IMR-90 (cell line): ENCODE measurements at regions not wholly inside any gene's neighbourhood (a gene's known extent, or its start where the extent isn't known, plus 50 kb on each side); places are given as distances from the start of the nearest gene placed in this dataset.

Experiments used
- ATAC-seq: fragments of 200-7000 bp; cut with Tn5 transposase; 2 replicates; pipeline ENCODE4 v1.9.1; 2020; ENCODE audit warnings: low read depth, mild to moderate bottlenecking, moderate library complexity
- BruUV-seq: library from RNA; stranded (reverse); fragments of 400-500 nt; replicated peaks from 2 replicates; lab custom pipeline; 2021; lab: Mats Ljungman, UMichigan
- CTCF ChIA-PET: fragments of 300-600 bp; formaldehyde crosslinking; extraction: SDS; loops from one replicate; lab custom pipeline; 2021; ENCODE audit warnings: antibody characterized with exemption; lab: Yijun Ruan, JAX
- POLR2A ChIA-PET: fragments of 300-600 bp; sonication (Branson Sonifier 250); formaldehyde crosslinking; loops from one replicate; lab custom pipeline; 2022; ENCODE audit warnings: antibody characterized with exemption; ENCODE audit not compliant: unreplicated experiment; lab: Charles Lee
- DNase-seq: peaks from one replicate; pipeline ENCODE4 v3.0.0; 2013
- H2AFZ ChIP-seq: replicated peaks from 2 replicates; pipeline ENCODE3; 2013; ENCODE audit warnings: low read length, mild to moderate bottlenecking; ENCODE audit not compliant: poor library complexity
- H2AK5ac ChIP-seq: 2 replicates; pipeline ENCODE4 v1.6.1; 2013; ENCODE audit warnings: low read depth, low read length, inconsistent platforms
- H2AK9ac ChIP-seq: replicated peaks from 2 replicates; pipeline ENCODE3; 2013; ENCODE audit warnings: mild to moderate bottlenecking, low read depth, low read length, moderate library complexity; ENCODE audit not compliant: poor library complexity
- H2BK120ac ChIP-seq: 2 replicates; pipeline ENCODE4 v1.6.1; 2013; ENCODE audit warnings: low read depth, low read length, inconsistent platforms
- H2BK15ac ChIP-seq: 3 replicates; pipeline ENCODE4 v1.6.1; 2013; ENCODE audit warnings: low read depth, low read length, inconsistent platforms
- H2BK20ac ChIP-seq: 2 replicates; pipeline ENCODE4 v1.6.1; 2013; ENCODE audit warnings: low read depth, mild to moderate bottlenecking, inconsistent platforms, low read length, moderate library complexity
- H2BK5ac ChIP-seq: 2 replicates; pipeline ENCODE4 v1.6.1; 2013; ENCODE audit warnings: mild to moderate bottlenecking, low read depth, low read length, inconsistent platforms; ENCODE audit not compliant: poor library complexity, severe bottlenecking
- H3K14ac ChIP-seq: replicated peaks from 2 replicates; pipeline ENCODE4 v1.6.1; 2013; ENCODE audit warnings: low read depth, low read length, inconsistent platforms
- H3K18ac ChIP-seq: 2 replicates; pipeline ENCODE4 v1.6.1; 2013; ENCODE audit warnings: low read depth, low read length, control low read depth
- H3K23ac ChIP-seq: 2 replicates; pipeline ENCODE4 v1.6.1; 2013; ENCODE audit warnings: low read depth, low read length, inconsistent platforms
- H3K27ac ChIP-seq: 2 replicates; pipeline ENCODE4 v1.5.1; 2013; ENCODE audit warnings: mild to moderate bottlenecking, control low read depth, low read length; ENCODE audit not compliant: insufficient read depth
- H3K27me3 ChIP-seq: 2 replicates; pipeline ENCODE4 v1.6.1; 2013; ENCODE audit warnings: low read length; ENCODE audit not compliant: control insufficient read depth, insufficient read depth
- H3K36me3 ChIP-seq: 2 replicates; pipeline ENCODE4 v1.6.1; 2013; ENCODE audit warnings: low read length, mixed read lengths; ENCODE audit not compliant: control insufficient read depth, insufficient read depth
- H3K4ac ChIP-seq: 2 replicates; pipeline ENCODE4 v1.6.1; 2013; ENCODE audit warnings: low read depth, low read length, inconsistent platforms
- H3K4me1 ChIP-seq: 2 replicates; pipeline ENCODE4 v1.6.1; 2013; ENCODE audit warnings: low read length, mixed read lengths; ENCODE audit not compliant: control insufficient read depth, insufficient read depth
- H3K4me2 ChIP-seq: 2 replicates; pipeline ENCODE4 v1.6.1; 2013; ENCODE audit warnings: low read depth, mild to moderate bottlenecking, control low read depth, low read length, moderate library complexity
- H3K4me3 ChIP-seq: 2 replicates; pipeline ENCODE4 v1.5.1; 2013; ENCODE audit warnings: low read depth, mild to moderate bottlenecking, control low read depth, low read length, moderate library complexity; ENCODE audit not compliant: insufficient read depth
- H3K56ac ChIP-seq: 2 replicates; pipeline ENCODE4 v1.6.1; 2013; ENCODE audit warnings: low read length, inconsistent platforms; ENCODE audit not compliant: insufficient read depth; ENCODE audit errors: extremely low read depth
- H3K79me1 ChIP-seq, 2 experiments: 2 replicates each; pipeline ENCODE4 v1.6.1; 2013; ENCODE audit warnings: low read length in 2 of 2, inconsistent platforms in 1 of 2, low read depth in 1 of 2
- H3K9ac ChIP-seq: 2 replicates; pipeline ENCODE4 v1.6.1; 2013; ENCODE audit warnings: low read depth, low read length, control low read depth
- H3K9me1 ChIP-seq: 2 replicates; pipeline ENCODE4 v1.6.1; 2013; ENCODE audit warnings: low read length, inconsistent platforms; ENCODE audit not compliant: insufficient read depth
- H3K9me3 ChIP-seq: 2 replicates; pipeline ENCODE4 v1.6.1; 2013; ENCODE audit warnings: low read length; ENCODE audit not compliant: control insufficient read depth, insufficient read depth
- H4K20me1 ChIP-seq: 2 replicates; pipeline ENCODE4 v1.6.1; 2013; ENCODE audit warnings: low read length, inconsistent platforms; ENCODE audit not compliant: insufficient read depth
- H4K5ac ChIP-seq: 2 replicates; pipeline ENCODE4 v1.6.1; 2013; ENCODE audit warnings: mild to moderate bottlenecking, low read depth, low read length, control low read depth
- H4K8ac ChIP-seq, 2 experiments: 2 replicates each; pipeline ENCODE4 v1.6.1; 2013; ENCODE audit warnings: low read depth in 2 of 2, low read length in 2 of 2, control low read depth in 1 of 2, inconsistent platforms in 1 of 2
- H4K91ac ChIP-seq: 2 replicates; pipeline ENCODE4 v1.6.1; 2013; ENCODE audit warnings: low read depth, low read length, inconsistent platforms; ENCODE audit not compliant: insufficient read depth
- POLR2A ChIP-seq: IDR thresholded peaks from 2 replicates; pipeline ENCODE4 v1.6.1; 2012; ENCODE audit warnings: mild to moderate bottlenecking, low read depth, low read length
- WGBS, 2 experiments: methylation state at CpG; one replicate each; pipeline versions ENCODE4 v1.1.5 to v1.1.7; 2013; ENCODE audit warnings: missing lambda C conversion rate in 2 of 2; ENCODE audit not compliant: insufficient read length in 1 of 2; ENCODE audit errors: extremely low coverage in 2 of 2; 5-methylcytosine and 5-hydroxymethylcytosine counted together
- dilution Hi-C: fragments of 300-500 bp; cut with HindIII; formaldehyde crosslinking; loops from one replicate; pipeline ENCODE4 v1.14.3; 2018; ENCODE audit warnings: low sequenced_read_pairs; ENCODE audit not compliant: unreplicated experiment
- in situ Hi-C: fragments of 300-500 bp; cut with MboI; formaldehyde crosslinking; loops from 3 replicates; pipeline ENCODE4 v1.14.3; 2019; ENCODE audit warnings: low sequenced_read_pairs, inconsistent platforms, mixed read lengths
- intact Hi-C: fragments of 100-400 bp; cut with micrococcal nuclease; formaldehyde crosslinking; loops from 2 replicates; pipeline ENCODE4 v1.10.0; 2022

DNA sequence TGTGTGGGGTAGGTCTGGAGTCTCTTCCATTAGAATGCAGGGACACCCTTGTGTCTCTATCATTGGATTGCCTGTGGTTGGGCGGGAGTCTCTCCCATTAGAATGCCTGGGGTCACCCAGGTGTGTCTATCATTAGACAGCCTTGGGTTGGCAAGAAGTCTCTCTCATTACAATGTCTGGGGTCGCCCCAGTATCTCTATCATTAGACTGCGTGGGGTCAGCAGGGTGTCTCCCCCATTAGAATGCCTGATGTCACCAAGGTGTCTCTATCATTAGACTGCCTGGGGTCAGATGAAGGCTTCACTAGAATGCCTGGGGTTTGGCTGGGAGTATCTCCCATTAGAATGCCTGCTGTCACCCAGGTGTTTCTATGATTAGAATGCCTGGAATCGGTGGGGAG lies 1539.0 kb downstream of the UQCRFS1 start:
- ChIA-PET POLR2A (no interaction called here), CTCF (no interaction called here)
- peaks cover 26% of the 10 kb centered on the region for H3K9me3 ChIP-seq
- H3K36me3 ChIP-seq: no peaks in the 10 kb centered on the region
- H2AK5ac ChIP-seq: no peak overlapping the region
- no peak overlapping the region for H3K9ac ChIP-seq
- H4K20me1 ChIP-seq: no peaks in the 10 kb centered on the region
- H2BK15ac ChIP-seq: no peak overlapping the region
- H3K27me3 ChIP-seq: no peaks in the 10 kb centered on the region
- H3K4me3 ChIP-seq: no peak overlapping the region
- H3K27ac ChIP-seq: no peak overlapping the region
- no peak overlapping the region for H3K4ac ChIP-seq
- no peak overlapping the region for H2AFZ ChIP-seq
- H3K4me1 ChIP-seq: no peaks in the 10 kb centered on the region
- H3K4me2 ChIP-seq: no peak overlapping the region
- no peaks in the 10 kb centered on the region for H3K9me1 ChIP-seq
- H4K5ac ChIP-seq: no peak overlapping the region
- H3K79me1 ChIP-seq: no peaks in the 10 kb centered on the region
- BruUV-seq: no TSS peak
- intact Hi-C loops: no loop called here
- in situ Hi-C loops: no loop called here
- no peak overlapping the region for H2BK120ac ChIP-seq
- H2AK9ac ChIP-seq: no peak overlapping the region
- ATAC-seq (no peak), DNase-seq (no peak)
- no peak overlapping the region for H2BK20ac ChIP-seq
- no peak overlapping the region for H3K23ac ChIP-seq
- H3K14ac ChIP-seq: no peak overlapping the region
- no peak overlapping the region for H2BK5ac ChIP-seq
- no peak for TF ChIP-seq POLR2A
- H4K8ac ChIP-seq: no peak overlapping the region
- H3K56ac ChIP-seq: no peak overlapping the region
- no CpG with 5 or more reads among the region's 4 CpGs for WGBS, 2 experiments
- H3K18ac ChIP-seq: no peak overlapping the region
- dilution Hi-C loops: no loop called here
- H4K91ac ChIP-seq: no peak overlapping the region
